ENCODE measurements at regions not wholly inside any gene's neighbourhood (a gene's known extent, or its start where the extent isn't known, plus 50 kb on each side); places are given as distances from the start of the nearest gene placed in this dataset.

- TF ChIP-seq MYC (IDR thresholded peaks at IDR 0.05; ENCODE audit: low read depth, low read length) (no peak), POLR2A (IDR thresholded peaks at IDR 0.05; ENCODE audit: low read depth, low read length) (no peak), EZH2 (IDR thresholded peaks at IDR 0.05; ENCODE audit: borderline replicate concordance, low read depth, low read length, severe bottlenecking) (no peak), FOS (IDR thresholded peaks at IDR 0.05; ENCODE audit: borderline replicate concordance, insufficient read depth, low read length) (no peak), JUN (IDR thresholded peaks at IDR 0.05; ENCODE audit: borderline replicate concordance, insufficient read depth, insufficient read length, low read depth) (no peak), POLR2AphosphoS5 (IDR thresholded peaks at IDR 0.05; ENCODE audit: insufficient read depth, low read depth, low read length) (no peak), GATA2 (IDR thresholded peaks at IDR 0.05; ENCODE audit: insufficient read depth, insufficient read length, low read depth, low read length) (no peak)
- TF ChIP-seq, protein P1, sequence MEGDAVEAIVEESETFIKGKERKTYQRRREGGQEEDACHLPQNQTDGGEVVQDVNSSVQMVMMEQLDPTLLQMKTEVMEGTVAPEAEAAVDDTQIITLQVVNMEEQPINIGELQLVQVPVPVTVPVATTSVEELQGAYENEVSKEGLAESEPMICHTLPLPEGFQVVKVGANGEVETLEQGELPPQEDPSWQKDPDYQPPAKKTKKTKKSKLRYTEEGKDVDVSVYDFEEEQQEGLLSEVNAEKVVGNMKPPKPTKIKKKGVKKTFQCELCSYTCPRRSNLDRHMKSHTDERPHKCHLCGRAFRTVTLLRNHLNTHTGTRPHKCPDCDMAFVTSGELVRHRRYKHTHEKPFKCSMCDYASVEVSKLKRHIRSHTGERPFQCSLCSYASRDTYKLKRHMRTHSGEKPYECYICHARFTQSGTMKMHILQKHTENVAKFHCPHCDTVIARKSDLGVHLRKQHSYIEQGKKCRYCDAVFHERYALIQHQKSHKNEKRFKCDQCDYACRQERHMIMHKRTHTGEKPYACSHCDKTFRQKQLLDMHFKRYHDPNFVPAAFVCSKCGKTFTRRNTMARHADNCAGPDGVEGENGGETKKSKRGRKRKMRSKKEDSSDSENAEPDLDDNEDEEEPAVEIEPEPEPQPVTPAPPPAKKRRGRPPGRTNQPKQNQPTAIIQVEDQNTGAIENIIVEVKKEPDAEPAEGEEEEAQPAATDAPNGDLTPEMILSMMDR (IDR thresholded peaks at IDR 0.05; ENCODE audit: extremely low read depth in 1 of 2, insufficient read depth in 1 of 2, low read depth in 1 of 2, low read length in 2 of 2), result no peak
- TF ChIP-seq, protein P2, sequence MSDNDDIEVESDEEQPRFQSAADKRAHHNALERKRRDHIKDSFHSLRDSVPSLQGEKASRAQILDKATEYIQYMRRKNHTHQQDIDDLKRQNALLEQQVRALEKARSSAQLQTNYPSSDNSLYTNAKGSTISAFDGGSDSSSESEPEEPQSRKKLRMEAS (IDR thresholded peaks at IDR 0.05; ENCODE audit: insufficient read depth, insufficient read length), result no peak
Observed at GRCh38 chr12:107539196-107539939, 146.2 kb upstream of the PWP1 start.
